MM.1S (cell line): ENCODE measurements at regions not wholly inside any gene's neighbourhood (a gene's known extent, or its start where the extent isn't known, plus 50 kb on each side); places are given as distances from the start of the nearest gene placed in this dataset.

Experiments
- DNase-seq: peaks from one replicate; pipeline ENCODE4 v3.0.0-alpha.2; 2015
- H2AFZ ChIP-seq: fragments of 300-600 bp; sonication (generic); 2 replicates; pipeline ENCODE4 v1.6.0; 2016; ENCODE audit warnings: antibody characterized with exemption, low read length
- H3F3A ChIP-seq: fragments of 300-600 bp; sonication (generic); 2 replicates; pipeline ENCODE4 v1.6.1; 2016; ENCODE audit warnings: mild to moderate bottlenecking, antibody characterized with exemption, low read length, moderate library complexity, mixed read lengths; ENCODE audit not compliant: insufficient read depth
- H3K27ac ChIP-seq: fragments of 300-600 bp; sonication (generic); 2 replicates; pipeline ENCODE4 v1.5.1; 2016; ENCODE audit warnings: mild to moderate bottlenecking, low read length
- H3K27me3 ChIP-seq: fragments of 300-600 bp; sonication (generic); replicated peaks from 2 replicates; pipeline ENCODE4 v1.6.0; 2016; ENCODE audit warnings: low read length; ENCODE audit not compliant: insufficient read depth
- H3K36me3 ChIP-seq: fragments of 300-600 bp; sonication (generic); replicated peaks from 2 replicates; pipeline ENCODE4 v1.6.1; 2016; ENCODE audit warnings: mild to moderate bottlenecking, low read length, mixed read lengths; ENCODE audit not compliant: insufficient read depth
- H3K4me1 ChIP-seq: fragments of 300-600 bp; sonication (generic); 2 replicates; pipeline ENCODE4 v1.6.1; 2016; ENCODE audit warnings: low read length, mixed read lengths
- H3K4me2 ChIP-seq: fragments of 300-600 bp; sonication (generic); 2 replicates; pipeline ENCODE4 v1.6.0; 2016; ENCODE audit warnings: low read depth, low read length
- H3K4me3 ChIP-seq: fragments of 300-600 bp; sonication (generic); 2 replicates; pipeline ENCODE4 v1.5.1; 2016; ENCODE audit warnings: low read length, mixed read lengths
- H3K79me2 ChIP-seq: fragments of 300-600 bp; sonication (generic); 2 replicates; pipeline ENCODE4 v1.6.1; 2016; ENCODE audit warnings: mixed run types, low read length, mixed read lengths
- H3K9ac ChIP-seq: fragments of 300-600 bp; sonication (generic); 2 replicates; pipeline ENCODE4 v1.6.1; 2016; ENCODE audit warnings: low read length, mixed read lengths
- H3K9me2 ChIP-seq: fragments of 300-600 bp; sonication (generic); replicated peaks from 2 replicates; pipeline ENCODE4 v1.6.1; 2016; ENCODE audit warnings: mild to moderate bottlenecking, low read length, mixed read lengths; ENCODE audit not compliant: insufficient read depth
- H3K9me3 ChIP-seq: fragments of 300-600 bp; sonication (generic); replicated peaks from 2 replicates; pipeline ENCODE4 v1.6.1; 2016; ENCODE audit warnings: mild to moderate bottlenecking, low read length, mixed read lengths; ENCODE audit not compliant: insufficient read depth
- H4K20me1 ChIP-seq: fragments of 300-600 bp; sonication (generic); 2 replicates; pipeline ENCODE4 v1.6.1; 2016; ENCODE audit warnings: mild to moderate bottlenecking, low read length, moderate library complexity, mixed read lengths; ENCODE audit not compliant: insufficient read depth
- EZH2 ChIP-seq: fragments of 300-600 bp; sonication (generic); optimal IDR thresholded peaks from 2 replicates; pipeline ENCODE3; 2017; ENCODE audit warnings: low read depth, mild to moderate bottlenecking, antibody characterized with exemption, low read length, mixed read lengths
- EZH2phosphoT487 ChIP-seq: fragments of 300-600 bp; sonication (generic); IDR thresholded peaks from 2 replicates; pipeline ENCODE4 v1.6.1; 2018; ENCODE audit warnings: antibody characterized with exemption, low read length
- TF ChIP-seq, protein P1 (sequence below): fragments of 300-600 bp; sonication (generic); IDR thresholded peaks from 2 replicates; pipeline ENCODE4 v1.5.1; 2016; ENCODE audit warnings: antibody characterized with exemption, low read length, mixed read lengths

GRCh38 chrX:38930474-38930873 is 129.2 kb downstream of the MID1IP1 start:
- no peak for DNase-seq
- no peaks in the 10 kb centered on the region for H3K4me1 ChIP-seq
- no peaks in the 10 kb centered on the region for H3K9me2 ChIP-seq
- H3K27me3 ChIP-seq: no peaks in the 10 kb centered on the region
- no peaks in the 10 kb centered on the region for H3K79me2 ChIP-seq
- no peaks in the 10 kb centered on the region for H3K9me3 ChIP-seq
- no peak overlapping the region for H3K4me3 ChIP-seq
- no peak overlapping the region for H2AFZ ChIP-seq
- H3K36me3 ChIP-seq: no peaks in the 10 kb centered on the region
- H4K20me1 ChIP-seq: no peaks in the 10 kb centered on the region
- H3K27ac ChIP-seq: no peak overlapping the region
- no peak overlapping the region for H3K4me2 ChIP-seq
- H3K9ac ChIP-seq: no peak overlapping the region
- H3F3A ChIP-seq: no peaks in the 10 kb centered on the region
- no peak for TF ChIP-seq EZH2
- TF ChIP-seq, protein P1, sequence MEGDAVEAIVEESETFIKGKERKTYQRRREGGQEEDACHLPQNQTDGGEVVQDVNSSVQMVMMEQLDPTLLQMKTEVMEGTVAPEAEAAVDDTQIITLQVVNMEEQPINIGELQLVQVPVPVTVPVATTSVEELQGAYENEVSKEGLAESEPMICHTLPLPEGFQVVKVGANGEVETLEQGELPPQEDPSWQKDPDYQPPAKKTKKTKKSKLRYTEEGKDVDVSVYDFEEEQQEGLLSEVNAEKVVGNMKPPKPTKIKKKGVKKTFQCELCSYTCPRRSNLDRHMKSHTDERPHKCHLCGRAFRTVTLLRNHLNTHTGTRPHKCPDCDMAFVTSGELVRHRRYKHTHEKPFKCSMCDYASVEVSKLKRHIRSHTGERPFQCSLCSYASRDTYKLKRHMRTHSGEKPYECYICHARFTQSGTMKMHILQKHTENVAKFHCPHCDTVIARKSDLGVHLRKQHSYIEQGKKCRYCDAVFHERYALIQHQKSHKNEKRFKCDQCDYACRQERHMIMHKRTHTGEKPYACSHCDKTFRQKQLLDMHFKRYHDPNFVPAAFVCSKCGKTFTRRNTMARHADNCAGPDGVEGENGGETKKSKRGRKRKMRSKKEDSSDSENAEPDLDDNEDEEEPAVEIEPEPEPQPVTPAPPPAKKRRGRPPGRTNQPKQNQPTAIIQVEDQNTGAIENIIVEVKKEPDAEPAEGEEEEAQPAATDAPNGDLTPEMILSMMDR: no peak

GRCh38 chrX:38935561-38935960 is 134.3 kb downstream of the MID1IP1 start:
- Histone ChIP-seq H3K4me3 (no peak overlapping the region), H3K4me2 (no peak overlapping the region), H3K27ac (no peak overlapping the region), H3F3A (no peaks in the 10 kb centered on the region), H3K79me2 (no peaks in the 10 kb centered on the region), H3K9ac (no peak overlapping the region), H4K20me1 (no peaks in the 10 kb centered on the region), H3K9me3 (no peaks in the 10 kb centered on the region), H3K27me3 (no peaks in the 10 kb centered on the region), H3K9me2 (no peaks in the 10 kb centered on the region), H3K4me1 (no peaks in the 10 kb centered on the region), H3K36me3 (no peaks in the 10 kb centered on the region), H2AFZ (no peak overlapping the region)
- TF ChIP-seq EZH2phosphoT487 (no peak), EZH2 (no peak)
- TF ChIP-seq, protein P1: no peak
- DNase-seq: no peak

DNA sequence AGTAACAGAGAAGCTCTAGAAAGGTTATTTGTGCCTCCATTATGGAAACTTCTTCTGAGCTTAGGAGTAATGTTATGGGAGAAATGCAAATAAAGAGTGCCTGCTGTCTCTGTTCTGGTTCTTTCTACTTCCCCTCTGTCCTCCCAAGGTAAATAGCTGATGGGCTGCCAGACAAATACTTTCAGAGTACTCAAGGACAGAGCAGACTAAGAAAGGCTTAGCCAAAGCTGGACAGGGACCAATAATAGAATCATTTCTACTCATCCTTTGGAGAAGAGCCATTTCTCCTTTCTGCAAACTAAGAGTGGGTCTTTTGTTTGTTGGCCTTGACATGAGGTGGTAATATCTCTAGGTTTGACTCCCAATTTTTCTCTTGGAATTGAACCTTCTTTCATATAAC is 136.1 kb downstream of the MID1IP1 start:
- no peaks in the 10 kb centered on the region for H3K9me3 ChIP-seq
- no peaks in the 10 kb centered on the region for H3K4me1 ChIP-seq
- no peaks in the 10 kb centered on the region for H3K79me2 ChIP-seq

More for the DNA sequence above, 136.1 kb downstream of the MID1IP1 start:
- no peaks in the 10 kb centered on the region for H3K36me3 ChIP-seq
- H4K20me1 ChIP-seq: no peaks in the 10 kb centered on the region
- H3K27me3 ChIP-seq: no peaks in the 10 kb centered on the region
- H3K4me3 ChIP-seq: no peak overlapping the region
- H3K9me2 ChIP-seq: no peaks in the 10 kb centered on the region
- H3K4me2 ChIP-seq: no peak overlapping the region
- no peak overlapping the region for H3K9ac ChIP-seq
- no peaks in the 10 kb centered on the region for H3F3A ChIP-seq
- TF ChIP-seq EZH2phosphoT487: no peak
- no peak for TF ChIP-seq EZH2
- TF ChIP-seq, protein P1: no peak
- no peak overlapping the region for H3K27ac ChIP-seq
- no peak overlapping the region for H2AFZ ChIP-seq
- no peak for DNase-seq
